Astrocyte of the cerebellum (primary cell): ENCODE measurements at regions not wholly inside any gene's neighbourhood (a gene's known extent, or its start where the extent isn't known, plus 50 kb on each side); places are given as distances from the start of the nearest gene placed in this dataset.

ENCODE experiments used
- DNase-seq: peaks from one replicate; pipeline ENCODE4 v3.0.0-alpha.2; 2011; ENCODE audit warnings: low read depth
- H3K4me3 ChIP-seq: 2 replicates; pipeline ENCODE4 v1.5.1; 2011; ENCODE audit warnings: mild to moderate bottlenecking, low read depth, low read length, moderate library complexity
- CTCF ChIP-seq: IDR thresholded peaks from 2 replicates; pipeline ENCODE4 v1.5.1; 2012; ENCODE audit warnings: low read length, low read depth, moderate library complexity, mild to moderate bottlenecking; ENCODE audit errors: missing control alignments
- in situ Hi-C: cut with HindIII; loops from 2 replicates; pipeline ENCODE4 v1.10.0; 2017; ENCODE audit warnings: low sequenced_read_pairs

GRCh38 chr3:87800516-87800915 is 258.3 kb downstream of the CGGBP1 start:
- no peak for DNase-seq
- in situ Hi-C loops = no loop called here
- TF ChIP-seq CTCF = no peak
- no peak overlapping the region for H3K4me3 ChIP-seq

- in situ Hi-C loops = no loop called here
- TF ChIP-seq CTCF = no peak
- DNase-seq = no peak
- no peak overlapping the region for H3K4me3 ChIP-seq
Observed at GRCh38 chr3:87798567-87798947, 260.2 kb downstream of the CGGBP1 start.

GRCh38 chr3:87797872-87798566 is 260.8 kb downstream of the CGGBP1 start:
- in situ Hi-C loops = no loop called here
- DNase-seq = no peak
- no peak overlapping the region for H3K4me3 ChIP-seq
- TF ChIP-seq CTCF = no peak

GRCh38 chr3:87796843-87797185 is 262.0 kb downstream of the CGGBP1 start:
- no peak overlapping the region for H3K4me3 ChIP-seq
- no peak for DNase-seq
- in situ Hi-C loops = no loop called here
- no peak for TF ChIP-seq CTCF

- DNase-seq = no peak
- TF ChIP-seq CTCF = no peak
- H3K4me3 ChIP-seq = no peak overlapping the region
- in situ Hi-C loops = no loop called here
Observed at GRCh38 chr3:87796137-87796842, 262.5 kb downstream of the CGGBP1 start.

GRCh38 chr3:87795701-87796100 is 263.1 kb downstream of the CGGBP1 start:
- DNase-seq = no peak
- TF ChIP-seq CTCF = no peak
- H3K4me3 ChIP-seq = no peak overlapping the region
- in situ Hi-C loops = no loop called here
